H1 (cell line): ENCODE measurements at regions not wholly inside any gene's neighbourhood (a gene's known extent, or its start where the extent isn't known, plus 50 kb on each side); places are given as distances from the start of the nearest gene placed in this dataset.

ENCODE experiments used
- CTCF ChIA-PET: fragments of 300-600 bp; sonication (Branson Sonifier 250); formaldehyde crosslinking; loops from one replicate; lab custom pipeline; 2021; ENCODE audit not compliant: partially characterized antibody; lab: Charles Lee
- POLR2A ChIA-PET: fragments of 300-600 bp; sonication (Branson Sonifier 250); formaldehyde crosslinking; loops from one replicate; lab custom pipeline; 2021; ENCODE audit warnings: inconsistent platforms; ENCODE audit not compliant: partially characterized antibody; lab: Charles Lee
- DNase-seq, 2 experiments: peaks; one replicate each; pipeline versions ENCODE4 v3.0.0 to v3.0.0-alpha.2; 2010 to 2022; ENCODE audit warnings: low spot score in 2 of 2, low read depth in 1 of 2, mixed read lengths in 1 of 2
- FAIRE-seq: peaks from 2 replicates; lab custom pipeline; 2011; peaks lifted over from hg19 to GRCh38; lab: Jason Lieb, UNC
- H2AFZ ChIP-seq: 2 replicates; pipeline ENCODE4 v1.8.1; 2012; ENCODE audit warnings: low read length, inconsistent platforms
- H2AK5ac ChIP-seq: 2 replicates; pipeline ENCODE4 v1.6.1; 2013; ENCODE audit warnings: low read depth, low read length
- H2BK120ac ChIP-seq: replicated peaks from 2 replicates; pipeline ENCODE3; 2013; ENCODE audit warnings: low read depth, low read length, inconsistent platforms
- H2BK12ac ChIP-seq: 2 replicates; pipeline ENCODE4 v1.6.1; 2013; ENCODE audit warnings: low read depth, low read length
- H2BK15ac ChIP-seq: 2 replicates; pipeline ENCODE4 v1.6.1; 2013; ENCODE audit warnings: low read length
- H2BK20ac ChIP-seq: 2 replicates; pipeline ENCODE4 v1.6.1; 2013; ENCODE audit warnings: low read length
- H2BK5ac ChIP-seq: 2 replicates; pipeline ENCODE4 v1.6.1; 2013; ENCODE audit warnings: low read depth, low read length
- H3K14ac ChIP-seq: 2 replicates; pipeline ENCODE4 v1.6.1; 2013; ENCODE audit warnings: inconsistent platforms; ENCODE audit not compliant: insufficient read length
- H3K18ac ChIP-seq: 2 replicates; pipeline ENCODE4 v1.6.1; 2013; ENCODE audit warnings: low read length; ENCODE audit errors: extremely low read depth
- H3K23ac ChIP-seq: 2 replicates; pipeline ENCODE4 v1.6.1; 2013; ENCODE audit warnings: inconsistent platforms; ENCODE audit not compliant: insufficient read length
- H3K23me2 ChIP-seq: 2 replicates; pipeline ENCODE4 v1.6.1; 2013; ENCODE audit warnings: low read depth, low read length
- H3K27ac ChIP-seq: 2 replicates; pipeline ENCODE4 v1.6.1; 2011; ENCODE audit warnings: low read depth, low read length, inconsistent platforms
- H3K27me3 ChIP-seq, 4 experiments: replicated peaks in 1 of 4; 1 replicate in 1 of 4; 2 replicates in 3 of 4; pipeline versions ENCODE4 v1.6.1 to v1.8.1; 2011 to 2013; ENCODE audit warnings: low read length in 3 of 4, mild to moderate bottlenecking in 3 of 4, inconsistent platforms in 2 of 4, mixed read lengths in 2 of 4, moderate library complexity in 1 of 4; ENCODE audit not compliant: control insufficient read depth in 3 of 4, insufficient read depth in 3 of 4; ENCODE audit errors: extremely low read depth in 1 of 4
- H3K36me3 ChIP-seq, 4 experiments: 2 replicates each; pipeline versions ENCODE4 v1.6.1 to v1.8.1; 2011 to 2013; ENCODE audit warnings: mild to moderate bottlenecking in 4 of 4, low read length in 3 of 4, moderate library complexity in 2 of 4, control low read depth in 1 of 4, inconsistent platforms in 1 of 4; ENCODE audit not compliant: insufficient read depth in 4 of 4, control insufficient read depth in 2 of 4
- H3K4ac ChIP-seq: replicated peaks from 2 replicates; pipeline ENCODE3; 2013; ENCODE audit warnings: low read length, low read depth, mixed read lengths, inconsistent platforms; ENCODE audit not compliant: insufficient read length
- H3K4me1 ChIP-seq, 4 experiments: replicated peaks in 1 of 4; 1 replicate in 1 of 4; 2 replicates in 3 of 4; pipeline versions ENCODE4 v1.6.1 to v1.8.1; 2011 to 2013; ENCODE audit warnings: low read length in 3 of 4, inconsistent platforms in 2 of 4, mixed read lengths in 1 of 4; ENCODE audit not compliant: insufficient read depth in 4 of 4, control insufficient read depth in 3 of 4
- H3K4me2 ChIP-seq, 2 experiments: 2 replicates each; pipeline versions ENCODE4 v1.6.1 to v1.8.1; 2011 to 2013; ENCODE audit warnings: low read depth in 2 of 2, low read length in 2 of 2, control low read depth in 1 of 2, inconsistent platforms in 1 of 2, mild to moderate bottlenecking in 1 of 2; ENCODE audit not compliant: insufficient read depth in 1 of 2
- H3K4me3 ChIP-seq, 4 experiments: fragments of 200-600, 300-600 bp in 1 of 4; sonication (generic), shearing (Covaris generic), sonication (Bioruptor Twin) in 1 of 4; 2 replicates each; pipeline versions ENCODE4 v1.5.1 to v1.8.1; 2011 to 2016; ENCODE audit warnings: low read length in 4 of 4, low read depth in 3 of 4, control low read depth in 2 of 4, inconsistent platforms in 2 of 4, mild to moderate bottlenecking in 2 of 4, mixed read lengths in 1 of 4, moderate library complexity in 1 of 4; ENCODE audit not compliant: insufficient read depth in 2 of 4; ENCODE audit errors: extremely low read depth in 1 of 4
- H3K56ac ChIP-seq: replicated peaks from 2 replicates; pipeline ENCODE3; 2013; ENCODE audit warnings: low read depth, mild to moderate bottlenecking, mixed read lengths, low read length, inconsistent platforms; ENCODE audit not compliant: insufficient read length
- H3K79me1 ChIP-seq: 2 replicates; pipeline ENCODE4 v1.6.1; 2013; ENCODE audit warnings: low read depth, low read length, control low read depth
- H3K79me2 ChIP-seq, 2 experiments: 2 replicates each; pipeline versions ENCODE4 v1.6.1 to v1.8.1; 2012 to 2013; ENCODE audit warnings: low read length in 2 of 2, mild to moderate bottlenecking in 2 of 2, inconsistent platforms in 1 of 2; ENCODE audit not compliant: insufficient read depth in 2 of 2, control insufficient read depth in 1 of 2
- H3K9ac ChIP-seq, 4 experiments: replicated peaks in 1 of 4; 1 replicate in 1 of 4; 2 replicates in 3 of 4; pipeline versions ENCODE4 v1.6.1 to v1.8.1; 2011 to 2013; ENCODE audit warnings: low read depth in 3 of 4, low read length in 3 of 4, control low read depth in 2 of 4, mild to moderate bottlenecking in 2 of 4, moderate library complexity in 2 of 4, inconsistent platforms in 1 of 4; ENCODE audit errors: extremely low read depth in 1 of 4
- H3K9me3 ChIP-seq, 2 experiments: 2 replicates each; pipeline versions ENCODE4 v1.6.1 to v1.8.1; 2012 to 2013; ENCODE audit warnings: mild to moderate bottlenecking in 2 of 2, moderate library complexity in 2 of 2, control low read depth in 1 of 2, inconsistent platforms in 1 of 2, low read depth in 1 of 2, low read length in 1 of 2, mixed read lengths in 1 of 2; ENCODE audit not compliant: insufficient read depth in 2 of 2
- H4K20me1 ChIP-seq, 2 experiments: replicated peaks in 1 of 2; 2 replicates each; pipeline versions ENCODE3 to v1.8.1; 2011 to 2013; ENCODE audit warnings: inconsistent platforms in 2 of 2, low read length in 2 of 2, mild to moderate bottlenecking in 1 of 2; ENCODE audit not compliant: insufficient read depth in 2 of 2, control insufficient read depth in 1 of 2
- H4K5ac ChIP-seq: 2 replicates; pipeline ENCODE4 v1.6.1; 2013; ENCODE audit warnings: low read length, low read depth, mixed read lengths, inconsistent platforms; ENCODE audit not compliant: insufficient read length
- H4K8ac ChIP-seq: 2 replicates; pipeline ENCODE4 v1.8.0; 2013; ENCODE audit warnings: mild to moderate bottlenecking, moderate library complexity, low read length, inconsistent platforms; ENCODE audit not compliant: insufficient read depth; ENCODE audit errors: extremely low read depth
- H4K91ac ChIP-seq: replicated peaks from 2 replicates; pipeline ENCODE3; 2013; ENCODE audit warnings: low read length, mixed read lengths, inconsistent platforms; ENCODE audit not compliant: insufficient read length
- ASH2L ChIP-seq: fragments of 200-600, 300-600 bp; sonication (generic); IDR thresholded peaks from one replicate; pipeline ENCODE4 v1.7.1; 2017; ENCODE audit warnings: low read length
- BCL11A ChIP-seq, 2 experiments: IDR thresholded peaks; one replicate each; pipeline ENCODE4 v1.6.1; 2011; ENCODE audit warnings: low read depth in 2 of 2, low read length in 2 of 2, mild to moderate bottlenecking in 2 of 2
- CREB1 ChIP-seq: IDR thresholded peaks from 2 replicates; pipeline ENCODE4 v1.6.1; 2012; ENCODE audit warnings: inconsistent platforms
- EZH2 ChIP-seq: fragments of 200-600 bp; sonication (generic); IDR thresholded peaks from 2 replicates; pipeline ENCODE4 v1.7.1; 2012; ENCODE audit warnings: low read depth, mild to moderate bottlenecking, moderate library complexity, low read length, inconsistent platforms; ENCODE audit not compliant: severe bottlenecking
- GABPA ChIP-seq: IDR thresholded peaks from 2 replicates; pipeline ENCODE4 v1.6.1; 2011; ENCODE audit warnings: mild to moderate bottlenecking, low read length, moderate library complexity, borderline replicate concordance; ENCODE audit not compliant: insufficient read depth
- HDAC2 ChIP-seq, 2 experiments: fragments of 300-600 bp in 1 of 2; sonication (generic) in 1 of 2; IDR thresholded peaks; 2 replicates each; pipeline ENCODE4 v1.6.1; 2011 to 2012; ENCODE audit warnings: low read depth in 2 of 2, low read length in 2 of 2, mild to moderate bottlenecking in 2 of 2, moderate library complexity in 2 of 2, borderline replicate concordance in 1 of 2, inconsistent platforms in 1 of 2
- KDM5A ChIP-seq: fragments of 200-600 bp; IDR thresholded peaks from 2 replicates; pipeline ENCODE4 v1.7.1; 2012; ENCODE audit warnings: mild to moderate bottlenecking, low read length, inconsistent platforms, mixed read lengths
- NRF1 ChIP-seq: IDR thresholded peaks from 2 replicates; pipeline ENCODE4 v1.6.1; 2011; ENCODE audit warnings: mild to moderate bottlenecking, low read depth, low read length, improper control_type of control experiment
- PHF8 ChIP-seq: fragments of 200-600 bp; sonication (generic); conservative IDR thresholded peaks from 2 replicates; pipeline ENCODE4 v1.7.1; 2012; ENCODE audit warnings: low read depth, mild to moderate bottlenecking, inconsistent platforms, low read length, moderate library complexity
- POLR2A ChIP-seq, 2 experiments: IDR thresholded peaks; 1 replicate in 1 of 2; 2 replicates in 1 of 2; pipeline ENCODE4 v1.6.1; 2011; ENCODE audit warnings: low read depth in 2 of 2, low read length in 2 of 2, mild to moderate bottlenecking in 2 of 2; ENCODE audit errors: control extremely low read depth in 1 of 2
- RNF2 ChIP-seq: fragments of 200-900, 300-1000 bp; sonication (generic); IDR thresholded peaks from 2 replicates; pipeline ENCODE4 v1.7.1; 2016; ENCODE audit warnings: borderline replicate concordance, low read depth, mild to moderate bottlenecking, antibody characterized with exemption, low read length; ENCODE audit not compliant: poor library complexity, severe bottlenecking; ENCODE audit errors: missing control alignments
- TEAD4 ChIP-seq: IDR thresholded peaks from 2 replicates; pipeline ENCODE4 v1.6.1; 2012; ENCODE audit warnings: low read depth, low read length, inconsistent platforms, mixed read lengths
- ZNF274 ChIP-seq: IDR thresholded peaks from 2 replicates; pipeline ENCODE4 v1.7.0; 2012; ENCODE audit warnings: low read length, borderline replicate concordance; ENCODE audit errors: extremely low read depth
- WGBS, 2 experiments: shearing (Covaris generic) in 1 of 2; methylation state at CpG; one replicate each; pipeline versions ENCODE4 v1.1.6 to v1.1.7; 2013 to 2015; ENCODE audit warnings: low lambda C conversion rate in 2 of 2, mixed read lengths in 2 of 2, inconsistent platforms in 1 of 2, low coverage in 1 of 2, missing lambda C conversion rate in 1 of 2; ENCODE audit not compliant: insufficient replicate concordance in 2 of 2, insufficient coverage in 1 of 2, insufficient read length in 1 of 2; ENCODE audit errors: extremely low coverage in 1 of 2, missing lambda C conversion rate in 1 of 2; 5-methylcytosine and 5-hydroxymethylcytosine counted together
- TF ChIP-seq, protein P1 (sequence below): IDR thresholded peaks from 2 replicates; pipeline ENCODE4 v1.6.1; 2011; ENCODE audit warnings: low read length, improper control_type of control experiment

DNA sequence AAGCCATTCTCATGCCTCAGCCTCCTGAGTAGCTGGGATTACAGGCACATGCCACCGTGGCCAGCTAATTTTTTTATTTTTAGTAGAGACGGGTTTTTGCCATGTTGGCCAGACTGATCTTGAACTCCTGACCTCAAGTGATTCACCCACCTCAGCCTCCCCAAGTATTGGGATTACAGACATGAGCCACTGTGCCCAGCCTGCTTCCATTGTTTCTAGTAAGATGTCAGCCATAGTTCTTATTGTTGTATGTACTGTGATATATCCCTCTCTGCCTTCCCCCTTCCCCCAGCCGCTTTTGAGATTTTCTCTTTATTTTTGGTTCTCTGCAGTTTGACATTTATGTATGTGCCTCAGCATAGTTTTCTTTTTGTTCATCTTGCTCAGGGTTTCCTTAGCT, 87.9 kb upstream of the KLF14 start:
- CTCF ChIA-PET, result interaction anchor here (2.1 kb wide), 1 partner anchor 10 kb away, joined by 7 read pairs; no protein-coding TSS in a partner anchor
- no peak for FAIRE-seq
- no peak for DNase-seq
- no peak for TF ChIP-seq PHF8
- TF ChIP-seq NRF1, result no peak
- TF ChIP-seq HDAC2 (IDR thresholded peaks at IDR 0.05; ENCODE audit: borderline replicate concordance in 1 of 2, low read depth in 2 of 2, low read length in 2 of 2), result no peak
- TF ChIP-seq EZH2, result no peak
- TF ChIP-seq TEAD4, result no peak
- no peak for TF ChIP-seq POLR2A (IDR thresholded peaks at IDR 0.05; ENCODE audit: control extremely low read depth in 1 of 2, low read depth in 2 of 2, low read length in 2 of 2)
- no peak for TF ChIP-seq RNF2
- no peak for TF ChIP-seq ZNF274
- TF ChIP-seq, protein P1, sequence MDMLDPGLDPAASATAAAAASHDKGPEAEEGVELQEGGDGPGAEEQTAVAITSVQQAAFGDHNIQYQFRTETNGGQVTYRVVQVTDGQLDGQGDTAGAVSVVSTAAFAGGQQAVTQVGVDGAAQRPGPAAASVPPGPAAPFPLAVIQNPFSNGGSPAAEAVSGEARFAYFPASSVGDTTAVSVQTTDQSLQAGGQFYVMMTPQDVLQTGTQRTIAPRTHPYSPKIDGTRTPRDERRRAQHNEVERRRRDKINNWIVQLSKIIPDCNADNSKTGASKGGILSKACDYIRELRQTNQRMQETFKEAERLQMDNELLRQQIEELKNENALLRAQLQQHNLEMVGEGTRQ, result no peak
- no peak for TF ChIP-seq ASH2L
- no peak for TF ChIP-seq CREB1
- TF ChIP-seq BCL11A (IDR thresholded peaks at IDR 0.05; ENCODE audit: low read depth in 2 of 2, low read length in 2 of 2), result no peak
- TF ChIP-seq GABPA, result no peak
- no peak for TF ChIP-seq KDM5A

More for the DNA sequence above, 87.9 kb upstream of the KLF14 start:
- Histone ChIP-seq H3K18ac (no peak overlapping the region), H3K79me2 (no peaks in the 10 kb centered on the region), H3K9ac (no peak overlapping the region), H2BK12ac (no peak overlapping the region), H4K20me1 (no peaks in the 10 kb centered on the region), H3K14ac (no peak overlapping the region), H3K4me2 (no peak overlapping the region), H3K56ac (no peak overlapping the region), H3K23ac (no peak overlapping the region), H2BK20ac (no peak overlapping the region), H4K91ac (no peak overlapping the region), H4K5ac (no peak overlapping the region), H2AFZ (no peak overlapping the region), H3K4me1 (no peaks in the 10 kb centered on the region), H2BK5ac (no peak overlapping the region), H3K23me2 (no peaks in the 10 kb centered on the region), H3K4ac (no peak overlapping the region), H2AK5ac (no peak overlapping the region), H4K8ac (no peak overlapping the region), H3K9me3 (peaks cover 0 to 2% of the 10 kb centered on the region in 2 experiments; a peak in 1 of 4 replicates), H3K27me3 (no peaks in the 10 kb centered on the region), H2BK120ac (no peak overlapping the region), H3K27ac (no peak overlapping the region), H3K79me1 (no peaks in the 10 kb centered on the region), H3K36me3 (no peaks in the 10 kb centered on the region), H3K4me3 (no peak overlapping the region), H2BK15ac (no peak overlapping the region)
- WGBS, 2 experiments, result 86% methylated on average over 3 of the region's 3 CpGs; no CpG with 5 or more reads in 1 of the 2 experiments
- POLR2A ChIA-PET, result interaction anchor here (0.6 kb wide), 1 partner anchor 131 kb away, joined by 4 read pairs; no protein-coding TSS in a partner anchor
